LNCaP clone FGC (cell line): ENCODE measurements at regions not wholly inside any gene's neighbourhood (a gene's known extent, or its start where the extent isn't known, plus 50 kb on each side); places are given as distances from the start of the nearest gene placed in this dataset.

Experiments
- DNase-seq: peaks from one replicate; pipeline ENCODE4 v3.0.0-alpha.2; 2011; ENCODE audit warnings: low read depth
- H3K4me3 ChIP-seq: 2 replicates; pipeline ENCODE4 v1.5.1; 2011; ENCODE audit warnings: mild to moderate bottlenecking, low read depth, low read length, control low read depth
- CTCF ChIP-seq: IDR thresholded peaks from 2 replicates; pipeline ENCODE4 v1.5.1; 2012; ENCODE audit warnings: mild to moderate bottlenecking; ENCODE audit not compliant: control insufficient read depth, insufficient read depth; ENCODE audit errors: extremely low read depth

GRCh38 chr4:163923092-163923491 lies 428.6 kb downstream of the TMA16 start:
- no peak for DNase-seq
- TF ChIP-seq CTCF = no peak
- H3K4me3 ChIP-seq = no peak overlapping the region

- TF ChIP-seq CTCF = no peak
- DNase-seq = no peak
- H3K4me3 ChIP-seq = no peak overlapping the region
Observed at GRCh38 chr4:163930086-163930485, 435.6 kb downstream of the TMA16 start.

DNA sequence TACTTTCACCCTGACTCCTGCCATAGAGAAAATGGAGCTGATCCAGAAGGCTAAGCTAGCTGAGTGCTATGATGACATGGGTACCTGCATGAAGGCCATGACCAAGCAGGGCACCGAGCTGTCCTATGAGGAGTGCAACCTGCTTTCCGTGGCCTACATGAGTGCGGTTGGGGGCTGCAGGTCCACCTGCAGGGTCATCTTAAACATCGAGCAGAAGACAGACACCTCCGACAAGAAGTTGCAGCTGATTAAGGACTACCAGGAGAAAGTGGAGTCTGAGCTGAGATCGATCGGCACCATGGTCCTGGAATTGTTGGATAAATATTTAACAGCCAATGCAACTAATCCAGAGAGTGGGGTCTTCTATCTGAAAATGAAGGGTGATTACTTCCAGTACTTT lies 438.0 kb downstream of the TMA16 start:
- DNase-seq = no peak
- no peak overlapping the region for H3K4me3 ChIP-seq
- TF ChIP-seq CTCF = no peak

DNA sequence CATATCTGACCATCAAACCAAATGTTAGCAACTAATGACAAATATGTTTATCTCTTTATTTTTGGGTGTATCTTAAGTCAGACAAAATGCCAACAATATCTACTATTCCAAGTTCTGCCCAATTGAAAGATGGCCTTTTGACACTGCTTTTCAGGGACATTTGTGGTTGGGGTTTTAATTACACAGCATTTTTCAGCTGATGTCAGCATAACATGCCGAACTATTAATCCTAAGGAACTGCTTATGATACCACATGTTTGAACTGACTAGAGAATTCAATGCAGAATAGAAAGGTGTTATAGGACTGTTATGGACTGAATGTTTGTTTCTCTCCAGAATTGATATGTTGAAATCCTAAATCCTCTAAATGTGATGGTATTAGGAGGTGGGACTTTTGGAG lies 445.1 kb downstream of the TMA16 start:
- DNase-seq = no peak
- TF ChIP-seq CTCF = no peak
- no peak overlapping the region for H3K4me3 ChIP-seq

DNA sequence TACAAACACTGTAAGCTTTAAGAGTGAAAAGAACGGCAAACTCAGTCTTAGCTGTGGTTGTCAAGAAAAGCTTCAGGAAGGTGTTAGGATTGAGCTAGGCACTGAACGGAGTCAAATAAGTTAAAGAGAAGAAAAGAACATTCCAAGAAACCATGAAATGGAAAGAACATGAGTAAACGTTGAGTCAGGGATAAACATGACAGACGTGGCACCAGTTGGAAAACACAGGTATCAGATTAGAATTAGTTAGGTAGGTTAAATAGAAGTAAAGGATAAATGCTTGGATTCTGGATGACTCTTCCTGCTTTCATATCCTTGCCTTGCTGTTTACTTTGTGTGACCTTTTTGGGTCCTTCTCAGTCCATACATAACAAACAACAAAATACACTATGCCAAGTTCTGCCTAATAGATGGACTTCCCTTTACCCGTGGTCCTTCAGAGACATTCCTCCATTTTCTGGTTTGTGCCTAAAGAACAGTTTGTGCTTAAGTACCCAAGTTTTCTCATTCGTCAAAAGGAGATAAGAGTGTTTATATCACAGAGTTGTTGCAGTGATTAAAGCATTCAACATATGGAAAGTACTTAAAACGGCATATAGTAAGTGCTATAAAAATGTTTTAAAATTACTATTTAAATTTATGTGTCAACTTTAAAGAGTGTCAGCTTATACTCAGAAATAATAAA lies 446.9 kb downstream of the TMA16 start:
- H3K4me3 ChIP-seq = no peak overlapping the region
- TF ChIP-seq CTCF = no peak
- DNase-seq = no peak

DNA sequence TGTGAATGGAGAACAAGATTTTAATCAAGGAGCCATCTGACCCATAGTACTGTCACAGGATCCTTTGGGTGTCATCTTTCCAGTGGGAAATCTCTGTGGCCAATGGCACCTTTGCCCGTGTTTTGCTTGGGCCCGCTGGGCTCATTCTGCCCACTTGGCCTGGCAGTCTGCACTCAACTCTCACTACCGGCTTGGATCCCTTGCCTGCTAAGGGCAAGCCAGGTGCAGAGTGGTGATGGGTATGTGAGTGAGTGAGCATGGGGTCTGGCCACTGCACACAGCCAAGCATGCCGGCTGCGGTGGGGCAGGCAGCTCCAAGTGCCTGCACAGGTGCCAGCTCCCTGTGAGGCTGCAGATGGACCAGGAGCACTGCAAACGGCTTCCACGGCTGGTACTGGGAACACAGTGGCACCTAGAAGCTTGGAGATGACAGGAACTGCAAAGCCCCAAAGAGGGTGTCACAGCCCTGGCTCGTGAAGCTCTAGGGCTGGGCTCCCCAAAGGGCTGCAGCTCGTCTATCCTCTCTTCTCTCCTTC lies 454.5 kb downstream of the TMA16 start:
- TF ChIP-seq CTCF = no peak
- H3K4me3 ChIP-seq = no peak overlapping the region
- no peak for DNase-seq

DNA sequence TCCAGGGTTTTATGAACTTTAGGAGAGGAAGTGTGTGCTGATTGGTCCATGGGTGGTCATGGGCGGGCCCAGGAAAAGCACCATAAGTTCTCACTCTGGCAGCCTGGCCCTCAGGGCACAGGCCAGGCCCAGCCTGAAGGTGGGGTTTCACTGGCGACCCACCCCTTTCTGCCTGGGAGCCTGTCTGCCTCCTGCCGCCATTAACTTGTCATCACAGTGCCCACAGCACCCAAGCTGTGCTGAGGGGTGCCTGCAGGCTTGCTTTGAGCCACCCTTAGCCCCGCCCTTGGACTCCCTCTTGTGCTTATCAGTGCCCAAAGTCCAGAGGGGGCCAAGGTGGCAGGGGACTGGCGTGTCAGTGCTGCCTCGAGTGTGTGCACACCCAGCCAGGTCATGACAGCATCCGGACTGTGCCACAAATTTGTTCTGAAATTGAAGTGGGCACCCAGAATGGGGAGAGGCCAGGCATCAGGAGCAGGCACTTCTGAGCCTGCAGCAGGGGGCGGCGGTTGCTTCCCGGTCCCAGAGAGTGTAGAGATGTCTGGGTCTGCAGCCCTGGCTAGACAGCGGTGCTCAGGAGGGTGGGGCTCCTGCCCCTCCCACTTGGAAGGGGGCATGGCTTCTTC lies 455.6 kb downstream of the TMA16 start:
- no peak for DNase-seq
- no peak overlapping the region for H3K4me3 ChIP-seq
- TF ChIP-seq CTCF = no peak
